HG03025 (cell line): ENCODE measurements at regions not wholly inside any gene's neighbourhood (a gene's known extent, or its start where the extent isn't known, plus 50 kb on each side); places are given as distances from the start of the nearest gene placed in this dataset.

Source experiments
- ATAC-seq: cut with Tn5 transposase; IDR thresholded peaks from one replicate; pipeline ENCODE4 v1.9.1; 2021; ENCODE audit warnings: mild to moderate bottlenecking, moderate library complexity; ENCODE audit not compliant: unreplicated experiment, low FRiP score

DNA sequence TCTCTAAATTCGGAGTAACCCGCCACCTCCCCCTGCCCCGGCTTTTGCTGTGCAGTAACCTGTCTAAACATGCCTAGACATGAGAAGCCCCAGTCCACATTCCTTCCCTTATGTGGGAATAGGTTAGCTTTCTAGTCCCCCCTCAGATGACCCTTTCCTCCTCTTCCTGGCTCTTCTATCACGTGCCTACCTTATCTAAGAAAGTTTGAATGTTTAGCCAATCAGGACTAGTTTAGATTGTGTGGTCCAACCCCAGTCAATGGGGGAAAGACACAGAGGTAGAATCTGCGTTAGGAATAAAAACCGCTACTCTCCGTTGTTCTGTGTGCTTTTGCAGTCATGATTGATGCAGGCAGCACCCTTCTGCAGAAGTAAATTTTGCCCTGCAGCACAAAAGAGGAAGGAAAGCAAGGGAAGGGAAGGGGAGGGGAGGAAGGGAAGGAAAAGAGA, 69.0 kb upstream of the CD93 start:
- ATAC-seq, result no peak

DNA sequence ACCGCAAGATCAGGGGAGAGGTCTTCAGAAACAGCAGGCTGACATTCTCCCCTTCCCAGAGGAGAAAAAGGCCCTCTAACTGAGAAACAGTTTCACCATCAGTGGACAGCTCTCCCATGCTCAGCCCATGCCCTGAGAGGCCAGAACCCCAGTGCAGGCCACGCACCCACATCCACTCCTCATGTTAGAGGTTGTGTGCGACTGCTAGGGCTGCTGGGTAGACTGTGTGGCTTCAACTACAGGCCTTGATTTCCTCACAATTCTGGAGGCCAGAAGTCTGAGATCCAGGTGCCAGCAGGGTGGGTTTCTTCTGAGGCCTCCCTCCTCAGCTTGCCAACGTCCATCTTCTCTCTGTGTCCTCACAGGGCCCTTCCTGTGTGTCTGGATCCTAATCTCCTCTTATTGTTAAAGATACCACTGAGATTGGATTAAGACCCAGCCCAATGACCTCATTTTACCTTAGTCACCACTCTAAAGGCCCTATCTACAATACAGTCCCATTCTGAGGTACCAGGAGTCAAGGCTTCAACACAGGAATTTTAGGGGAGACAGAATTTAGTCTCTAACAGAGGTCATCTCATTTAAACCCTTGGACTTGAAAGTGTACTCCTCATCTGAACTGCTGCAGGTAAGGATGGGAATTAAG, 67.7 kb upstream of the CD93 start:
- no peak for ATAC-seq

DNA sequence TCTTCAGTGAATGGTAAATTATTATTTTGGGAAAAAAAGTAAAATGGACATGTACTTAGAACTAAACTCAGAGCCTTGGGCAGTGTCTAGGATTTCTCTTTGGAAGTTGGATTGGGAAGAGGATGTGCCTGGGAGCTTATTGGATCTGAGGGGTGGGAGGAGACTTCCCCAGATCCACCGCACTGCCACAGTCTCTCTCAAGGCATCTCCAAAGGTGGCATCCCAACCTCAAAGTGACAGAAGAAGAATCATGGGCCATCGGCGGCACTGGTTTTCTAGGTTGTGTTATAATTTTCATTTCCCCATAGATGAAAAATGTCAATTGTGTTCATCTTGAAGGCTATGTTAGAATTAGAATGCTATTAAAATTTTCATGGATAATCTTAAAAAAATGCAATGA, 66.8 kb upstream of the CD93 start:
- ATAC-seq, result no peak

DNA sequence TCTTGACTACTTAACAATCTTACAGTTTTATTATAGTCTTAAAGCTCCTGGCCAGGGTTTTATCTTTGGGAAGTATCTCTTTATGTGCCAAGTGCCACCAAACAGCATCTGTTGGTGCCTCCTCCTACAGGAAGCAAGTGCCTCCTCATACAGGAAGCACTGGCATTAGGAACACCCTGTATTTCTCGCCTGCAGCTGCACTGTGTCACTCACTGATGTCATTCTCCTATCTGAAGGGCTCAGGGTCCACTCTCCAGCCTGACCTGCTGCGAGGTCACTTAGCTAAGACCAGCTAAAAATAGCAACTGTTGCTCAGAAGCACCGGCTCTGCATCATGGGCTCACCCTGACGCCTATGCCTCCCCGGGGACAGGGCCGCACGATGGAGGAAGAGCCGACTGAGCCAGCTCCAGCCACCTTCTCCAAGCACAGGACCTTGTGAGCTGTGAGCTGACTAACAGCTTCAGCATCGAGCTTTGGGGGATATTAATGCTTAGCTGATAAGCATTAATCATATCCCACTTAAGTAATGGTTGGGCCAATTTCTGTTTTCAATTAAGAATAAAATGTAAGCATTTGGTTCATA, 66.3 kb upstream of the CD93 start:
- no peak for ATAC-seq

DNA sequence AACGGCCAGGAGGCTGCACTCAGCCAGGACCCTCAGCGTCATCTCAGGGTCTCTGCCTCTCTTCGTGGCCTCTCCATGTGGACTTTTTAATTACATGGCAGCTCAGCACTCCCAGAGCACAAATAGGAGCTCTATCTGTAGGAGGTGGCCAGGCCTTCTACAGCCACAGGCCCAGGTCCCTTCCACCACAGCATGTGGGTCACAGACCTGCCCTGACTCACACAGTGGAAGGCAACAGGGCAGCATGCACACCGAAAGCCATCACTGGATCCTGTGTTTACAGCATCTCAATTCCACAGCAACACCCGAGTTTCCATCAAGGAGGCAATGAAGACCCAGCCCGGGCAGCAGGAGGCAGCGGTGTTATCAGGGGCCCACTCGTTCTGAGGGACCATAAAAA, 65.8 kb upstream of the CD93 start:
- ATAC-seq, result no peak

DNA sequence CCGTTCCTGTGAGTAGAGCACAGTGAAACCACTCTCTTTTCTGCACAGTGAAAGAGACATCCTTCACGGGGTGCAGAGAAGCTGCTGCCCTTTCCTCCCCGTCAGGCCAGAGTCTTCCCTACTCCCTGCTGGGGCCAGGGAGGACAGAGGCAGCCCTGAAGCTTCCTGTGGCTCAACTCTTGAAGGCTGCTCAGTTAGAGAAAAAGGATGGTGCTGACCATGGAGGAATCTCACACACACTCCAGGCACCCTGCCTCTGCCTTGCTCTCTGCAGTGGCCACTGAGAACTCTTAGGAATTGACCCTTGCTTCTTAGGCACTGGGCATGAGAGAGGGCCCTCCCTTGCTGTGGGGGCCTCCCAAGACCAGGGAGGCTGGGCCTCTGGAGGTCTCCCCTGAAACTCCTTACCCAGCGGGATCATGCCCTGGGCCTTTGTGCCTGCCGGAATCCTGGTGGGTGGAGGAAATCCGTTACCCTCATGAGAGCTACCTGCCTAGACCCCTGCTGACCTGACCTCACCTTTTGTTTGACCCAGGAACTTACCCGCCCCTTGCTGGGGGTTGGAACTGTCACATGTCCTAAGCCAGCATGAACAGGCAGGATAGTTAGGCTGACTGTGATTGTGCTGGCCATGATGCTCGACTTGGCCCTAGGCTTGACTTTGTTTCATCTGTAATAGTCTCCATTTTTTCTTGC, 65.0 kb upstream of the CD93 start:
- no peak for ATAC-seq

DNA sequence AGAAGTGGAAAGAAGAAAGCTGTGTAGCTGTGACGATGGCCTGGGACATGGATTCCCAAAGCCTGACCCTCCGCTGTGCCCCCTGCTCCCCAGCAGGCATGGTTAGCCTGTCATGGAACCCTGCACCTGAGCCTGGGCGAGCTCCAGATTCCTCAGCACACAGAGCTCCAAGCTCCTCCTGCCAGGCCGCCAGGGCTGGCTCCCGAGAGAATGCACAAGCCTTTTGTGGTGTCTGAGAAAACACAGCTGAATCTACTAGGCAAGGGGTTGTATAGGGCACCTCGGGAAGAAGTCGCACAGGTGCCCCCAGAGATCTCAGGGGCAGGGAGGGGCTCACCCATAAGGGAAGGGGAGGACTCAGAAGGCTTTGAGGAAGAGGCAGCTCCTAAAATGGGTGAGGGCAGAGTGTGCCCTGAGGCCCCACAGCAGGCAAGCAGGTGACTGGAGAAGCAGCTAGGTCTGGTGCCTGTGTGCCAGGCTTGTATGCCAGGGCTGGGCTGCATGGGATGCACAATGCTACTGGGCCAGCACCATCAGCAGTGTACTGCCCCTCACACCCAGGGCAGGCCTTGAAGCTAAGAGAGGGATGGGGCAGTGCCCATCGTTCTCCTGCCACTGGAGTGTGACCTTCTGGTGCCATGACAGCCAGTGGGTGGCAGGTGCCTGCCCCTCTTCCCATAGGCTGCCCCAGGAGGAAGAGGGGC, 64.3 kb upstream of the CD93 start:
- ATAC-seq, result no peak

DNA sequence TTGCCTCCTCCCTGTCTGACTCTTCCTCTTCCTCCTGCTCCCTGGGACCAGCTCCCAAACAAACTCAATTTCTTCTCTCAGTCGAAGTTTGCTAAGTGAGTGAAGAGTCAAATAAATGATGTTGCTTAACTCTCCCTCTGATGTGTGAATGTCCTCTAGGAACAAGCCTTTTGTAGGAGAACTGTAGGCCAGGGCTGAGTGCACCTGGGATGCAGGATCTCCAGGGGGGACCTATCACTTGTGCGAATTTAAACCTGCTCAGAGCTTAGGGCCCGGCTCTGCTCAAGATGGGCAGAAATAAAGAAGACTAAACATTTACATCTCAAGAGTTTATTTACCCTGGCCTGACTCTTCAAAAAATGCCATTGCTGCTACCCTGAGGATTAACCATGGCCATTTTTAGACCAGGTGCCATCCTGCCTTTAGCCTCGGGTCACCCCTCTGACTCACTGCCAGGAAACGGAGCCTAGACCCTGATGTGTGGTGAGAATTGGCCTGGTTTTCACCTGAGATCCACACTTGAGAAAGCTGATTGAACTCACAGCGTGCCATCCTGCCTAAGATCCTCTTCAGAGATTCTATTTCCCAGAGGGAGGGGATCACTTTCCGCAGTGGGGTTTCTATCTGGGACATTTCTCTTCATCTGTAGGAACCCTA, 63.6 kb upstream of the CD93 start:
- no peak for ATAC-seq

DNA sequence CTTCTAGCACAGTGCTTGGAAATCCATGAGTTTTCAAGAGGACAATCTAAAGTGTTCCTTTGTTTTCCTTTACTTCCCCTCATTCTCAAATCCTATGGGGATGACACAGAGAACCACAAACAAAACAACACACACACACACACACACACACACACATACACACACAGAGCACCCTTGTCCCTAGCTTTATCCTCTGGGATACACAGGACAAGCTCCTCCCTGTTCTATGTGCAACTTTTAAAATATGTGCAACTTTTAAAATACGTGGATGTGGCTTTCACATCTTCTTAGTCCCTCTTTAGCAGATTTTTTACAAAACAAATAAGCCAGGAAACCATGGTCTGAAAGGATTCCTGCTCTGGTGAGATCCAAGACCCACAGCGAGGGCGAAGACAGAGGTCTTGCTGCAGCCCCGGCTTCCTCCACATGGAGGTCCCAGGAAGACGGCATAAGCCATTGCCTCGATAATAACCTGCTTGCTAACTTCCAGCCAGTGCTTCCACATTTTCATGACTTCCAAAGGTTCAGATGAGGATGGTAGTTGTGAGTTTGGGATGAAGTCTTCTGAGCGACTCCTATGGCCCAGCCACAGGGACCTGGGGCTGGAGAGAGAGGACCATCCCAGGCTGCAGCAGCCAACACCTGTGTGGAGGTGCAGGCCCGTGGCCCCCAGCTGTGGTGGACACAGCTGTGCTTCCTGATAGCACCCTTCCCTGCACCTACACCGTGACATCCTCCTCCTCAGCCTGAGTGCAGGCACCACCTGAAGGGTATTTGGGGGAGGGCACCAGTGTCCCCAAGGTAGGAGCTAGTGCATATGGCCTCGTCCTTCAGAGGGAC, 62.8 kb upstream of the CD93 start:
- ATAC-seq, result no peak

DNA sequence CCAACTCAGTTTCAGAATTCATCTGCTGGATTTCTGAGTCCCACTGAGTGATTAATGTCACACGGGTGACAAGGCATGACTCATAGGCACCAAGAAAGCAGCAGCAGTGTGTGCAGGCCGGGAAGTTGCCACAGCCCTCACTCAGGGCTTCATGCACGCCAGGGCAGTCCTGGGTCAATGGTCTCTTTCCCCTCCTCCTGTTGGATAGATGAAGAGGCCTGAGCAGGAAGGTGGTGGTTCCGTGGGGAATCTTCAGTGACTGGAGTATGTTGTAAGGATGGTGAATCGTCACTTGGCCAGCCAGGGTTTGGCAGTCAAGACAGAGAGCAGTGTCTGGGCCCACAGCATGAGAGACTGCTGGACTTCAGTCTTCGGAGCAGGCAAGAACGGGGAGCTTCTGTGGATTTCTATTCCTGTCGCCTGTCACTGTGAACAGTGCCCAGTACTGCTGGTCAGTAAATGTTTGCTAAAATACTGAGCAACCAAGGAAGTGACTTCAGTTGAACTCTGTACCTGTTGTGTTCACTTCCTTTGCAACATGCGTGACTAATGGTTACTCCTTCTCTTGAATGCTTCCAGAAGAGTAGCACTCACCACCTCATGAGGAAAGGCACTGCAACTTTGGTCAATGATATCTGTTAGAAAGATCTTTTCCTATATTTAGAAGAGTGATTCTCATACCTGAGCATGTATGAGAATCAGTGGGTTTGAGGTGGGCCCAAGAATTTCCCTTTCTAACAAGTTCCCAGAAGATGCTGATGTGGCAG, 62.0 kb upstream of the CD93 start:
- no peak for ATAC-seq

DNA sequence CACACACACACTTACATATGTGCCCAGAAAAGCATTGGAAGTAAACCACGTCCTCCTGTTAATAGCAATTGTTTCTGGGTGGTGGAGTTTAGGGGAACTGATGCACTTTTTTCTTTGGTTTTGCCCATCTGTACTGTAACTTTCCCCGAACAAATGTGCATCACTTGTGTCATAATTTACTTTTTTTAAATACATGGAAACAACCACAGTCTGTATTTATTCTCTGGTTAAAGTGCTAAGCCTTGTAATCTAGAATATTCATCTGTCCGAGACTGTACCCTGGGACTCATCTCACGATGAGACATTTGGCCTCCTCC, 61.5 kb upstream of the CD93 start:
- no peak for ATAC-seq

DNA sequence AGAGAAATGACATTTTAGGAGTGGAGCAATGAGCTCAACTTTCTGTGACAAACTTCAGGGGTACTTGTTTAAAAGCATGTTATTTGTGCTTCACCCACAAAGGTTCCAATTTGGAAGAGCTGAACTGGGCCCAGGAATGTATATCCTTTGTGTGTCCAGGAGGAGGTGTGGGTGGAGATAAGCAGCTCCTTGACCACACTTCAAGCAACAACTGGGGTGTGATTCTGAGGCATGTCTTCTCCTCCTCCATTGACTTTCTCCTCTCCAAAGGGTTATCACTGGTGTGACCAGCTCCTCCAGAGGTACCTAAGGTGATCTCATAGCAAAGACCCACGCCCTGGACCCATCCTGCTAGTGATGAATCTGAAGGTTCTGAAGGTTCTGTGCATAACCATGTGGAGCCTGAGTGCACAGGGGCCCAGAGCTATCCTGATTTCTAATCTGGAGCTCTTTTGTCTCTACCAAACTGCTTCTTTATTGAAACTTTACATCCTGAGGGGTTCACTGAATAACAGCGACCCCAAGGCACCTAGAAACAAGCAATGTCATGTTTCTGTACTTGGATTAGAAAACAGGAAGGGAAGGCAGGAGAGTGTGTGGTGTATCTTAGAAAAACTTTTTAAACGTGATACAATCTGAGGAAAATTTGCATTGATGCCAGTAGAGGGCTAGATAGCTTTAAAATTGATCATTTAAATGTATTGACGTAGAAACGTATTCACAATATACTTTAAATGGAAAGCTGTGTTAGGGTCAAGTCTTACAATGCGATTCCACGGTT, 60.9 kb upstream of the CD93 start:
- no peak for ATAC-seq

DNA sequence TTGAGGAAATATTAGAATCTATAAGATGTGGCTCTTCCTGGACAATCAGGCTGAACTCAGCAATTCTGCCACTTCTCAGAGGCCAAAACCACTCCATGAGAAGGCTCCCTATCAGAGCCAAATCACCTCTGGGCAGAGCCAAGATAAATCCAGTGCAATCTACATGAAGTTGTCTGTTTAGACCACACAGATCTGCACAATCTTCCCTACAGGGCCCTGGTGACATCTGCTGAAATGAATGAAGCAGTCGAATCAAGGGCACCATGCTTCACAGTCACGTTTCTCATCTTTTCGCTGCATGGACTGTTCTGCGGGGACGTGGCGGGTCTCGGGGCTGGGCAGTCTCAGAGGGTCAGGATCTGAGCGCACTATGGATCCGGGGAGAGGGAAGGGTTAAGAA, 60.1 kb upstream of the CD93 start:
- ATAC-seq, result no peak

DNA sequence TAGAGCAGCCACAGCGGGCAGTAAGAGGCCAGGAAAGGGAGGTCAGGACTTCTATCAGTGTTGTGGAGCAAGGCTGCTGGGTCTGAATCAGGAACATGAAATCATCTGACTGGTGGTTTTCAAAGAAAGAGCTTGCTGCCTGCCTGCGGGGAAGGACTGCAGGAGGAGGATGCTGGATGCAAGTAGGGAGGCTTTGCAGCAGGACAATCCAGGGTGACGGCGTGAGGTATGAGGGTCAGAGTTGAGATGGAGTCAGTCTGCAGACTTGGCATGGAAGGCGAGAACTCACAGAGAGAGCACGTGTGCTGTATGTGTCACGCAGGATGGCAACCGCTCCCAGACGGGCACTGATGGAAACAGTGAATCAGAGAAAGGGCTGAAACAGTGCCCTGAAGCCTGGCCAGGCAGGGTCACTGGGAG, 59.2 kb upstream of the CD93 start:
- no peak for ATAC-seq

DNA sequence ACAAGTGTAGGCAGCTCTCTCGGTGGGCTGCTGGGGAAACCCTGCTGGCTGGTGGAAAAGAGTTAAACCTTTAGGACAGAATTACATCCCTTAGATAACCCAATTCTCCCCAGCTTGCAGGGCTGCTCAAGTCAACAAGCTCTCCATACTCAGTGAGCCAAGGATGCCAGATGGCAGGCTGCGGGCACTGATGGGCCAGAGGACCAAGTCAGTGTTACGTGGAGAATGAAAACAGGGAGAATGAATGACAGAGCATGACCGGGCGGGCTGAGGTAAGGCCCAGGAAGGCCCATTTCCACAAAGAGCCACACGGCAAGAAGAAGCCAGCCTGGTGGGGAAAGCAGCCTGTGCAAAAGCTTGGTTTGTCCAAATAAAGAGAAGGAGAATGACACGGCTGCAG, 58.7 kb upstream of the CD93 start:
- no peak for ATAC-seq

DNA sequence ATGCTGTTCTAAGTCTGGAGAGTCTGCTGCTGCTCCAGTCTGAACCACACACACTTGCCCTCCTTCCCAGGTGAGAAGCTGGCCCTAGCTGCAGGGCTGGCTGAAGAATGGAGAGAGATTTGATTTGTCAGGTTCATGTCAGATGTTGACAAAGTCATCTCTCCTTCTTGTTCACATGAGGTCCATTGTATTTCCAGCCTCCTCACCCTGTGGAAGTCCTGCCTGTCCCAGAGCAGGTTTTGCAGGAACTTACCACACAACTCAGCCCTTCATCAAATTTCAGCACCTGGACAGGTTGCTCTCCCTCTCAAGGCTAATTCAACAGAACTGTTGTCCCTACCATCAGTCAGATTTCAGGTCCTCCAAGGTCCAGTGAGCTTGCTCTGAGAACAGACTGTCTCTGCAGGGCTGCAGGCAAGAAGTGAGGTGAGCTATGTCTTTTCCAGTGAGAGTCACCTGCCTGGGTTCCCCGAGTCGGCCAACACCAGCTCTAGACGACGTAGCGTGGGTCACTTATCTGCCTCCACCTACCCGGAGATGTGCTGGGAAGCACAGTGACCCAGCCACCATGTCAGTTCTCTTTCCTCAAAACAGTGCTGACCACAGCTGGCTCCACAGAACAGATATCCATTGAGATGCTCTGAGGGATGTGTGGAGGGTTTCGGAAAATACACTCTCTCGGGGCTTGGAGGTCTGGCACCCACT, 58.0 kb upstream of the CD93 start:
- ATAC-seq, result no peak

DNA sequence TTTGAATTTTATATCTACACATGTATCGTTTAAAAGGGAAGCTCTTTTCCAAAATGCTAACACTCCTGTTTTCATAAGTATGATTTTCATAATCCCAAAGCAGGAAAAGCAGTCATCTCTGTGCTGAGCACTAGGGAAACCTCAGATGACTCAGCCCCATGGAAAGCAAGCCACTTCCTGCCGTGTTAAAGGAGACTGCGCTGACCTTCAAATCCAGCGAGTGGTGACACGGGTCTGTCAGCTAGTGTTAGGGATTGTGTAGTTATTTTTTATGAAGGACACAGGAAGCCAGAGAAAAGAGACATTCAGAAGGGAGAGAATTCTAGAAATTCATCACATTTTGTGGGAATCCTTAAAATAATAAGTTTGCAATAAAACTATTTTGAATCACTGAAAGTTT, 57.0 kb upstream of the CD93 start:
- ATAC-seq, result no peak
